Omental fat pad (tissue), 3 donors: ENCODE measurements at regions not wholly inside any gene's neighbourhood (a gene's known extent, or its start where the extent isn't known, plus 50 kb on each side); places are given as distances from the start of the nearest gene placed in this dataset.

Experiments
- ATAC-seq: fragments of 150-250 bp; one replicate; pipeline ENCODE4 v1.9.1; 2016; ENCODE audit warnings: mild to moderate bottlenecking, moderate library complexity; ENCODE audit not compliant: low FRiP score
- DNase-seq: peaks from one replicate; pipeline ENCODE4 v3.0.0-alpha.2; 2019; ENCODE audit warnings: low spot score
- CTCF ChIP-seq, 3 donors: fragments of 450-650 bp; IDR thresholded peaks; one replicate each; pipeline ENCODE4 v1.5.1; 2016 to 2017; ENCODE audit warnings: antibody characterized with exemption in 3 of 3, mild to moderate bottlenecking in 3 of 3, moderate library complexity in 2 of 3

GRCh38 chr3:145899241-145899640, 261.7 kb downstream of the PLOD2 start:
- no peak for DNase-seq
- ATAC-seq: no peak
- TF ChIP-seq CTCF (IDR thresholded peaks at IDR 0.05): no peak

GRCh38 chr3:145900056-145900829, 260.7 kb downstream of the PLOD2 start:
- TF ChIP-seq CTCF (IDR thresholded peaks at IDR 0.05): no peak
- no peak for ATAC-seq
- no peak for DNase-seq

GRCh38 chr3:145902166-145902565, 258.8 kb downstream of the PLOD2 start:
- DNase-seq (no peak), ATAC-seq (no peak)
- TF ChIP-seq CTCF (IDR thresholded peaks at IDR 0.05): no peak

GRCh38 chr3:145903472-145904013, 257.4 kb downstream of the PLOD2 start:
- no peak for TF ChIP-seq CTCF (IDR thresholded peaks at IDR 0.05)
- DNase-seq (no peak), ATAC-seq (no peak)

GRCh38 chr3:145904138-145904537, 256.8 kb downstream of the PLOD2 start:
- ATAC-seq (no peak), DNase-seq (no peak)
- TF ChIP-seq CTCF (IDR thresholded peaks at IDR 0.05): no peak

- TF ChIP-seq CTCF (IDR thresholded peaks at IDR 0.05): no peak
- ATAC-seq (no peak), DNase-seq (no peak)
Measured at GRCh38 chr3:145906301-145906700, 254.7 kb downstream of the PLOD2 start.

- no peak for DNase-seq
- no peak for TF ChIP-seq CTCF (IDR thresholded peaks at IDR 0.05)
- ATAC-seq: no peak
Measured at GRCh38 chr3:145906755-145907154, 254.2 kb downstream of the PLOD2 start.
